ENCODE measurements at regions not wholly inside any gene's neighbourhood (a gene's known extent, or its start where the extent isn't known, plus 50 kb on each side); places are given as distances from the start of the nearest gene placed in this dataset.
A peak's percentile ranks its signal among the peaks of the same experiment; 100 is the strongest.

- TF ChIP-seq ZNF512 (tag; IDR thresholded peaks at IDR 0.05) (peak; percentile 100), DNMT1 (IDR thresholded peaks at IDR 0.05) (0 out of 2 replicates have a peak, but pooled peaks have one; percentile 28), RBM39 (optimal IDR thresholded peaks at IDR 0.05; ENCODE audit: low read depth, low read length) (peak; percentile 77), ATF7 (IDR thresholded peaks at IDR 0.05) (0 out of 2 replicates have a peak, but pooled peaks have one; percentile 12), U2AF2 (optimal IDR thresholded peaks at IDR 0.05; ENCODE audit: low read depth, low read length) (no peak), ZNF384 (IDR thresholded peaks at IDR 0.05; ENCODE audit: low read depth, low read length) (peak; percentile 55), ZNF318 (IDR thresholded peaks at IDR 0.05; ENCODE audit: borderline replicate concordance in 1 of 2, low read depth in 1 of 2) (no peak), CTCF (IDR thresholded peaks at IDR 0.05 in 2 of 3, conservative IDR thresholded peaks at IDR 0.05 in 1 of 3; ENCODE audit: insufficient read depth in 2 of 3, low read depth in 1 of 3, low read length in 3 of 3) (peak; percentile 59 to 82 (median 67); a peak in 5 of 6 replicates), ZNF583 (CRISPR knock-in tag; IDR thresholded peaks at IDR 0.05) (no peak), CSDE1 (IDR thresholded peaks at IDR 0.05) (no peak), E2F8 (IDR thresholded peaks at IDR 0.05; ENCODE audit: low read depth, partially characterized antibody) (peak; percentile 24), ARID1B (IDR thresholded peaks at IDR 0.05) (0 out of 2 replicates have a peak, but pooled peaks have one; percentile 10), ZNF830 (CRISPR knock-in tag; IDR thresholded peaks at IDR 0.05) (peak; percentile 43; the same call in 1 of the 2 replicates)
Measured at GRCh38 chr1:227437495-227438008, 119.3 kb upstream of the CDC42BPA start (continued).
